OCI-LY1 (cell line): ENCODE measurements at regions not wholly inside any gene's neighbourhood (a gene's known extent, or its start where the extent isn't known, plus 50 kb on each side); places are given as distances from the start of the nearest gene placed in this dataset.

ENCODE experiments used
- H2AFZ ChIP-seq: fragments of 200-600 bp; sonication (generic), shearing (Covaris generic); 2 replicates; pipeline ENCODE4 v1.6.0; 2014; ENCODE audit warnings: antibody characterized with exemption, mild to moderate bottlenecking, low read length
- H3F3A ChIP-seq: fragments of 200-600 bp; sonication (generic), shearing (Covaris generic); 2 replicates; pipeline ENCODE4 v1.6.0; 2014; ENCODE audit warnings: mild to moderate bottlenecking, antibody characterized with exemption, low read length, moderate library complexity; ENCODE audit not compliant: insufficient read depth
- H3K27ac ChIP-seq: fragments of 200-600 bp; sonication (generic); 2 replicates; pipeline ENCODE4 v1.5.1; 2014; ENCODE audit warnings: low read length, mixed run types, mild to moderate bottlenecking, low read depth; ENCODE audit not compliant: poor library complexity, severe bottlenecking
- H3K27me3 ChIP-seq: fragments of 200-600 bp; sonication (generic); 2 replicates; pipeline ENCODE4 v1.6.0; 2014; ENCODE audit warnings: antibody characterized with exemption, mild to moderate bottlenecking, low read length, moderate library complexity; ENCODE audit not compliant: insufficient read depth
- H3K36me3 ChIP-seq: fragments of 200-600 bp; sonication (generic); 2 replicates; pipeline ENCODE4 v1.6.1; 2014; ENCODE audit warnings: mild to moderate bottlenecking, antibody characterized with exemption, low read length, moderate library complexity, mixed read lengths; ENCODE audit not compliant: insufficient read depth
- H3K4me1 ChIP-seq: fragments of 200-600 bp; sonication (generic); 2 replicates; pipeline ENCODE4 v1.5.1; 2014; ENCODE audit warnings: mild to moderate bottlenecking, low read length, moderate library complexity; ENCODE audit not compliant: insufficient read depth, severe bottlenecking
- H3K4me2 ChIP-seq: fragments of 200-600 bp; sonication (generic), shearing (Covaris generic); 2 replicates; pipeline ENCODE4 v1.6.1; 2014; ENCODE audit warnings: low read length
- H3K4me3 ChIP-seq: fragments of 200-600 bp; sonication (generic); 2 replicates; pipeline ENCODE4 v1.5.1; 2014; ENCODE audit warnings: low read length, low read depth, mild to moderate bottlenecking, mixed read lengths; ENCODE audit not compliant: poor library complexity, severe bottlenecking
- H3K79me2 ChIP-seq: fragments of 200-600 bp; shearing (Covaris generic); 2 replicates; pipeline ENCODE4 v1.6.1; 2016; ENCODE audit warnings: mixed run types, low read length, mixed read lengths; ENCODE audit not compliant: insufficient read depth
- H3K9ac ChIP-seq: fragments of 200-600 bp; sonication (generic), shearing (Covaris generic); 2 replicates; pipeline ENCODE4 v1.6.1; 2014; ENCODE audit warnings: mild to moderate bottlenecking, low read length, mixed read lengths
- H3K9me2 ChIP-seq: fragments of 200-600 bp; sonication (generic), shearing (Covaris generic); 2 replicates; pipeline ENCODE4 v1.6.1; 2014; ENCODE audit warnings: low read depth, mild to moderate bottlenecking, low read length, mixed read lengths
- H3K9me3 ChIP-seq: fragments of 200-600 bp; shearing (Covaris generic); 2 replicates; pipeline ENCODE4 v1.6.1; 2014; ENCODE audit warnings: low read length, mixed read lengths
- H4K20me1 ChIP-seq: fragments of 200-600 bp; sonication (generic), shearing (Covaris generic); 2 replicates; pipeline ENCODE4 v1.6.0; 2016; ENCODE audit warnings: mild to moderate bottlenecking, low read length; ENCODE audit not compliant: insufficient read depth
- CTCF ChIP-seq: fragments of 200-600 bp; sonication (generic), shearing (Covaris generic); IDR thresholded peaks from 2 replicates; pipeline ENCODE4 v1.5.1; 2017; ENCODE audit warnings: mild to moderate bottlenecking, antibody characterized with exemption, low read length, moderate library complexity, mixed read lengths
- EZH2 ChIP-seq: fragments of 200-600 bp; sonication (generic), shearing (Covaris generic); IDR thresholded peaks from 2 replicates; pipeline ENCODE4 v1.8.0; 2017; ENCODE audit warnings: borderline replicate concordance, mixed run types, mild to moderate bottlenecking, antibody characterized with exemption, low read length, moderate library complexity, mixed read lengths

- no peaks in the 10 kb centered on the region; the same call in 1 of the 2 replicates for H3K27me3 ChIP-seq
- H3F3A ChIP-seq: no peaks in the 10 kb centered on the region
- H3K4me1 ChIP-seq: no peaks in the 10 kb centered on the region
- no peak overlapping the region for H3K9ac ChIP-seq
- H3K4me3 ChIP-seq: no peak overlapping the region
- no peaks in the 10 kb centered on the region for H3K79me2 ChIP-seq
- TF ChIP-seq EZH2 (no peak), CTCF (no peak)
- H3K36me3 ChIP-seq: no peaks in the 10 kb centered on the region
- H3K9me3 ChIP-seq: no peaks in the 10 kb centered on the region
- no peaks in the 10 kb centered on the region for H3K9me2 ChIP-seq
- H4K20me1 ChIP-seq: no peaks in the 10 kb centered on the region
- H3K27ac ChIP-seq: no peak overlapping the region
- no peak overlapping the region for H3K4me2 ChIP-seq
- no peak overlapping the region for H2AFZ ChIP-seq
Observed at GRCh38 chr18:49694402-49694801, 118.9 kb downstream of the ACAA2 start.

GRCh38 chr18:49693717-49694005 is 119.7 kb downstream of the ACAA2 start:
- Histone ChIP-seq H3K4me1 (no peaks in the 10 kb centered on the region), H2AFZ (no peak overlapping the region), H3K4me3 (no peak overlapping the region), H3K4me2 (no peak overlapping the region), H4K20me1 (no peaks in the 10 kb centered on the region), H3K9ac (no peak overlapping the region), H3F3A (no peaks in the 10 kb centered on the region), H3K9me3 (no peaks in the 10 kb centered on the region), H3K36me3 (no peaks in the 10 kb centered on the region), H3K79me2 (no peaks in the 10 kb centered on the region), H3K27ac (no peak overlapping the region), H3K9me2 (no peaks in the 10 kb centered on the region), H3K27me3 (no peaks in the 10 kb centered on the region; the same call in 1 of the 2 replicates)
- TF ChIP-seq EZH2 (no peak), CTCF (no peak)

GRCh38 chr18:49692906-49693716 is 120.2 kb downstream of the ACAA2 start:
- Histone ChIP-seq H3K36me3 (no peaks in the 10 kb centered on the region), H3K9ac (no peak overlapping the region), H3K27me3 (no peaks in the 10 kb centered on the region; the same call in 1 of the 2 replicates), H3K27ac (no peak overlapping the region), H3K4me2 (no peak overlapping the region), H2AFZ (no peak overlapping the region), H3K79me2 (no peaks in the 10 kb centered on the region), H3K9me3 (no peaks in the 10 kb centered on the region), H3K9me2 (no peaks in the 10 kb centered on the region), H3K4me1 (no peaks in the 10 kb centered on the region), H3K4me3 (no peak overlapping the region), H3F3A (no peaks in the 10 kb centered on the region), H4K20me1 (no peaks in the 10 kb centered on the region)
- no peak for TF ChIP-seq CTCF
- TF ChIP-seq EZH2: no peak
